GM10266 (cell line): ENCODE measurements at regions not wholly inside any gene's neighbourhood (a gene's known extent, or its start where the extent isn't known, plus 50 kb on each side); places are given as distances from the start of the nearest gene placed in this dataset.
"Not testable (repeated sequence)": the region's sequence is repeated elsewhere in the genome, so short reads cannot be mapped to it uniquely, and the experiment has no call there.

Experiments
- DNase-seq: peaks from one replicate; pipeline ENCODE4 v3.0.0; 2012; ENCODE audit errors: extremely low spot score
- TF ChIP-seq, protein P1 (sequence below): IDR thresholded peaks from 2 replicates; pipeline ENCODE4 v1.5.1; 2012; ENCODE audit warnings: mild to moderate bottlenecking, low read depth; ENCODE audit not compliant: control insufficient read depth, insufficient read depth; ENCODE audit errors: missing control alignments

DNA sequence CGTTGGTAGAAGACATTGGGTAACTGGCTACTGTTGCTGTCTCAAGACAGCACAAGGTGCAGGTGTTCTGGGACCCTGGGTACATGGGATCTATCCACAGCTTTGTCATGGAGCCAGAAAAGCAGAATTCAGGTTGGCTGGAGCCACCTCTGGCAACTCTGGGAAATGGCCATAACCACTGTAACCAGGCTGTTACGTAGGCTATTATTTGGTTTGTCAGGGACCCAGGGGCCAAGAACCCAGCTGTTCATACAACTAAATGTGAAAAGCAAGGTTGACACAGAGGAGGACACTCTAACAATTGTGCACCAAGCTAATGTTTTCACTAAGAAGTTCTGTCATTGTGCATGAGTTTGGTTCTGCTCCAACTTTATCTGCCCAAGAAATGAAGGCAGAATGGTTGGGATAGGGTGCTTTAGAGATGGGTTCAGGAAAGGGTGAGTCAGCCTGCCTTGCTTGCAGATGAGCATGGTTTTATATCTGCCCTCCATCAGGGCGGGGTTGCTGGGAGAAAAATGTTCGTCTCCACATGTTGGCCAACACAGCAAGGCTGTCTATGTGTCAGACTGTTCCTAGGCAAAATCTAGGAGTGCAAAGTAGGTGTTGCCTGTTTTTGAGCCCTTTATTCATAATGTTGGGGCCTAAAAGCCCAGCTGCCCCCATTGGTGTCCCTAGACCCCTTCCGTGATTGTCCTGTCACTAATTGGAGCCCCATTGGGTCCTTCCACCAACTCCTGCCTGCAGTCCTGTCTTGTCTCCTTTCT lies 131.3 kb upstream of the DAP start:
- no peak for DNase-seq
- TF ChIP-seq, protein P1, sequence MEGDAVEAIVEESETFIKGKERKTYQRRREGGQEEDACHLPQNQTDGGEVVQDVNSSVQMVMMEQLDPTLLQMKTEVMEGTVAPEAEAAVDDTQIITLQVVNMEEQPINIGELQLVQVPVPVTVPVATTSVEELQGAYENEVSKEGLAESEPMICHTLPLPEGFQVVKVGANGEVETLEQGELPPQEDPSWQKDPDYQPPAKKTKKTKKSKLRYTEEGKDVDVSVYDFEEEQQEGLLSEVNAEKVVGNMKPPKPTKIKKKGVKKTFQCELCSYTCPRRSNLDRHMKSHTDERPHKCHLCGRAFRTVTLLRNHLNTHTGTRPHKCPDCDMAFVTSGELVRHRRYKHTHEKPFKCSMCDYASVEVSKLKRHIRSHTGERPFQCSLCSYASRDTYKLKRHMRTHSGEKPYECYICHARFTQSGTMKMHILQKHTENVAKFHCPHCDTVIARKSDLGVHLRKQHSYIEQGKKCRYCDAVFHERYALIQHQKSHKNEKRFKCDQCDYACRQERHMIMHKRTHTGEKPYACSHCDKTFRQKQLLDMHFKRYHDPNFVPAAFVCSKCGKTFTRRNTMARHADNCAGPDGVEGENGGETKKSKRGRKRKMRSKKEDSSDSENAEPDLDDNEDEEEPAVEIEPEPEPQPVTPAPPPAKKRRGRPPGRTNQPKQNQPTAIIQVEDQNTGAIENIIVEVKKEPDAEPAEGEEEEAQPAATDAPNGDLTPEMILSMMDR: no peak

DNA sequence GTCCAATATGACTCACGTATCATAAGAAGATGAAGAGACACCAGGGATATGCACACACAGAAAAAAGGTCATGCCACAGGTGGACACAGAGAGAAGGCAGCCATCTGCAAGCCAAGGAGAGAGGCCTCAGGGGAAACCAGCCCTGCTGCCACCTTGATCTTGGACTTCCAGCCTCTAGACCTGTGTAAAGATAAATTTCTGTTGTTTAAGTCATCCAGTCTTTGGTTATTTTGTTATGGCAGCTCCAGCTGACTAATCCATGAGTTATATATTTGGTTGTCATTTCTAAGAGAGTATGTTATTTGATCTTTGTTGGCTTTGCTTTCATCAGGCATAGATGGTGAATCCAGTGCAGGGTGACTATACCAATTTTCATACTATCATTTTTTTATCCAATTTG lies 130.2 kb upstream of the DAP start:
- DNase-seq: no peak
- TF ChIP-seq, protein P1: no peak

DNA sequence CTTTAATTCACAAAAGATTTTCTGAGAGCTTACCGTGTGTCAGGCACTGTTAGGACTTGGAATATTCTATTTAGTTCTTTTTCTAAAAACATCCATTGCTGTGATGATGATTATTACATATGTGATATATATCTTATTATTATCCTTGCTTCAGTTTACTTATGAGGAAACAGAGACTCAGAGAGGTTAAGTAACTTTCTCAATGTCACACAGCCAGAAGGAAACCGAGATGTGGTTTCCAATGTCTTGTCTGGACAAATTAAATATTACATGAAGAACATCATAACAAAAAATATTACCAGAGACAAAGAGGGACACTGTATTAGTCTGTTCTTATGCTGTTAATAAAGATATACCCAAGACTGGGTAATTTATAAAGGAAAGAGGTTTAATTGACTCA lies 125.5 kb upstream of the DAP start:
- DNase-seq: no peak
- TF ChIP-seq, protein P1: no peak

DNA sequence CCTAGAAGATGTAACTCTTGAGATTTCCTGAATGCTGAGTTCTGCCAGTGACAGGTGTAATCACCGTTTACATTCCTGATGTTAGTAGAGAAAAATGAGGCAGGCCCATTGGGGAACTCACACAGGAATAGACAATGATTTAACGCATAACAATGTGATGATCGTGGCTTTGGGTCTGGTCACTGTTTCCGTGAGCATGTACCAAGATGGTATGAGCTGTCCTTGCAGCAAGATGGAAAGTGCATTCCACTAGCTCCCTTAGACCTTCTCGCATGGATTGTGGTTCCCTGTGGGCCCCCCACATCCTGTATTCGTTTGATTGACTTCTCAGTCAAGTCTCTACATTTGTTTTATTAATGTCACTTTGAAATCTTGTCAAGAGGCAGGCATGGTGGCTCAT lies 124.0 kb upstream of the DAP start:
- DNase-seq: no peak

DNA sequence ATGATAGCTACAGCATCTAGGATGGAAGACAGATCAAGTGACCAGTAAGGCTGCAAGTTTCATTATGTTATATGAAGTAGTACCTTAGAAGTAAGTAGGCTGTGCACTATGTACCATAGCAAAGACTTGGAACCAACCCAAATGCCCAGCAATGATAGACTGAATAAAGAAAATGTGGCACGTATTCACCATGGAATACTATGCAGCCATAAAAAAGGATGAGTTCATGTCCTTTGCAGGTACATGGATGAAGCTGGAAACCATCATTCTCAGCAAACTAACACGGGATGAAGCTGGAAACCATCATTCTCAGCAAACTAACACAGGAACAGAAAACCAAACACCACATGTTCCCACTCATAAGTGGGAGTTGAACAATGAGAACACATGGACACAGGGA lies 122.9 kb upstream of the DAP start:
- not testable (repeated sequence) for DNase-seq

More for the DNA sequence above, 124.0 kb upstream of the DAP start:
- TF ChIP-seq, protein P1: no peak

DNA sequence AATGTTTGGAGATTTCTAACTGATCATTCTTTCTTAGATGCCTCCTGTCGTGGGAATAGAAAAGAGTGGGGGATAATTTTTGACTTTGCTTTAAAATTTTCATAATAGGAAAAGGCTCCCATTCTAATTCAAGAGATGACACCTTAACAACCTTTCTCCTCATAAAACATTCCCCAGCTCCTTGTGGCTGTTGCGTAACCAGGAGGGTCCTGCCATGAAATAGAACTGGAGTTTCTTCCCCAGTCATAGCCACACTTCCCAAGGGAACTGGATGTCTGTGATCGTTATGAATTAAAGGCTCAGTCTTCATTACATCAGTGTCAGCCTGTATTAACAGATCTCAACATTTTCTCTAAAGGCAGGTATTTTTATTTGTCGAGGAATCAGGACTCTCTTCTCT lies 119.9 kb upstream of the DAP start:
- TF ChIP-seq, protein P1: no peak
- no peak for DNase-seq

DNA sequence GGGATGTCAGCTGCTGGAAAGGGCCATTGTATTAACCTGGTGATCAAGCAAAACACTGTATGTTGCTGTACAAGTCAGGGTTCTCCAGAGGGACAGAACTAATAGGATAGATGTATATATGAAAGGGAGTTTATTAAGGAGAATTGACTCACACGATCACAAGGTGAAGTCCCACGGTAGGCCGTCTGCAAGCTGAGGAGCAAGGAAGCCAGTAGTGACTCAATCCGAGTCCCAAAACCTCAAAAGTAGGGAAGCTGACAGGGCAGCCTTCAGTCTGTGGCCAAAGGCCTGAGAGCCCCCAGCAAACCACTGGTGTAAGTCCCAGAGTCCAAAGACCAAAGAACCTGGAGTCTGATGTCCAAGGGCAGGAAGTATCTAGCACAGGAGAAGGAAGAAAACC lies 116.0 kb upstream of the DAP start:
- not testable (repeated sequence) for DNase-seq

DNA sequence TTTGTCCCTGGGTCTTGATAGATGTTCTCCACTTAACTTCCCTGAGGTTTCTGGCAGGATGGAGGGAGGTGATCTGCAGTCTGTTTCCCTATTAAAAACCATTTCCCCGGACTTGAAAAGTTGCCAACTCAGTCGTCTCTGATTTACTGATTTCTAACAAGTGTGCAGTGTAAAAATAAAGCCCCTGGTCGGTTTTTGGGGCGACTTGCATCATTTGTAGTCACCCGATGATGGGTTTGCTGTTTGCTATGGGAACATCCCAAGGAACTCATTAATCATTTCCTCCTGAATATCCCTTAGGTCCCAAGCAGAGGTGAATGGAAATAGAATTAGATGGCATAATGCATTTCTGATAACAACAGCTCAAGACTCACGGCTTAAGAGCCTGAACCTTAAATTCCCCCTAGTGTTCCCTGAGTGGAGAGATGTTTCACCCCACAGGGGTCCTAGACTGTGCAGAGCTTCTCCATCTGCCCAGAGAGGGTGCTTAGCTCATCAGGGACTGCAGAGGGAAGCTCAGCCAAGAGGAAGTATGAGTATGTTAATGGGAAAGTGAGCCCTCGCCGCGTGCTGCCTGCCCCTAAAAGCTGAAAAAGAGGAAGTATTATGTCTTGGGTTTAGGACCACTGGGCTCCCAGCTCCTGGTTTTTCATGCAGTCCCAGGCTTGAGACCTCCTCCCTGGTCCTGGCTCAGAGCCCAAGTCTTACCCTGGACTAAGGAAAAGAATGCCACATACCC lies 115.1 kb upstream of the DAP start:
- TF ChIP-seq, protein P1: no peak
- no peak for DNase-seq
